NB4 (cell line): ENCODE measurements at regions not wholly inside any gene's neighbourhood (a gene's known extent, or its start where the extent isn't known, plus 50 kb on each side); places are given as distances from the start of the nearest gene placed in this dataset.
A peak's percentile ranks its signal among the peaks of the same experiment; 100 is the strongest.
"Not testable (repeated sequence)": the region's sequence is repeated elsewhere in the genome, so short reads cannot be mapped to it uniquely, and the experiment has no call there.

Experiments used
- DNase-seq: peaks from one replicate; pipeline ENCODE4 v3.0.0; 2010; ENCODE audit warnings: low read depth
- H3K4me3 ChIP-seq: one replicate; pipeline ENCODE4 v1.5.1; 2011; ENCODE audit warnings: mild to moderate bottlenecking, low read depth, low read length, moderate library complexity
- CTCF ChIP-seq: IDR thresholded peaks from one replicate; pipeline ENCODE4 v1.5.1; 2012; ENCODE audit warnings: low read depth, low read length
- MAX ChIP-seq: IDR thresholded peaks from 2 replicates; pipeline ENCODE4 v1.6.1; 2011; ENCODE audit warnings: low read depth, low read length
- MYC ChIP-seq: IDR thresholded peaks from 2 replicates; pipeline ENCODE4 v1.6.1; 2011; ENCODE audit warnings: low read depth, low read length
- POLR2A ChIP-seq: IDR thresholded peaks from 2 replicates; pipeline ENCODE4 v1.6.1; 2011; ENCODE audit warnings: mild to moderate bottlenecking; ENCODE audit not compliant: insufficient read length; ENCODE audit errors: extremely low read depth

GRCh38 chr3:163364717-163365116 lies 1713.6 kb downstream of the SI start:
- H3K4me3 ChIP-seq, result no peak overlapping the region
- TF ChIP-seq CTCF, result no peak
- no peak for TF ChIP-seq MYC
- TF ChIP-seq POLR2A, result no peak
- TF ChIP-seq MAX, result no peak
- DNase-seq, result no peak

- TF ChIP-seq CTCF, result no peak
- no peak for TF ChIP-seq MYC
- no peak for TF ChIP-seq MAX
- TF ChIP-seq POLR2A, result no peak
- DNase-seq, result no peak
- no peak overlapping the region for H3K4me3 ChIP-seq
Observed at GRCh38 chr3:163362151-163362550, 1716.1 kb downstream of the SI start.

- not testable (repeated sequence) for H3K4me3 ChIP-seq, DNase-seq
Observed at GRCh38 chr3:163361357-163361878, 1716.9 kb downstream of the SI start.

GRCh38 chr3:163347944-163348343 lies 1730.4 kb downstream of the SI start:
- TF ChIP-seq MYC, result no peak
- TF ChIP-seq CTCF, result no peak
- TF ChIP-seq MAX, result no peak
- TF ChIP-seq POLR2A, result no peak
- no peak overlapping the region for H3K4me3 ChIP-seq
- DNase-seq, result no peak

DNA sequence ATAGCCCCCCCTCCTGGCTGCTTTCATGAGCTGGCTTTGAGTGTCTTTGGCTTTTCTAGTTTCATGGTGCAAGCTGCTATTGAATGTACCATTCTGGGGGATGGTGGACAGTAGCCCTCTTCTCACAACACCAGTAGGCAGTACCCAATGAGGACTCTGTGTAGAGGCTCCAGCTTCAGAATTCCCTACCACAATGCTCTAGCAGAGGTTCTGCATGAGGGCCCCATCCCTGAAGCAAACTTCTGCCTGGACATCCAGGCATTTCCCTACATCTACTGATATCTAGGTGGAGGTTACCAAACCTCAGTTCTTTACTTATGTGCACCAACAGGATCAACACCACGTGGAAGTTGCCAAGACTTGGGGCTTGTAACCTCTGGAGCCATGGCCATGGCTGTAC lies 1742.9 kb downstream of the SI start:
- TF ChIP-seq MAX, result no peak
- TF ChIP-seq MYC, result no peak
- TF ChIP-seq POLR2A, result no peak
- no peak for TF ChIP-seq CTCF

GRCh38 chr3:163328680-163329079 lies 1749.6 kb downstream of the SI start:
- H3K4me3 ChIP-seq, result no peak overlapping the region
- TF ChIP-seq MYC, result no peak
- no peak for TF ChIP-seq MAX
- no peak for TF ChIP-seq POLR2A
- peak; percentile 1 for TF ChIP-seq CTCF
- peak; percentile 18 for DNase-seq

More for the DNA sequence above, 1742.9 kb downstream of the SI start:
- no peak overlapping the region for H3K4me3 ChIP-seq
- no peak for DNase-seq
